ENCODE measurements at regions not wholly inside any gene's neighbourhood (a gene's known extent, or its start where the extent isn't known, plus 50 kb on each side); places are given as distances from the start of the nearest gene placed in this dataset.

DNA sequence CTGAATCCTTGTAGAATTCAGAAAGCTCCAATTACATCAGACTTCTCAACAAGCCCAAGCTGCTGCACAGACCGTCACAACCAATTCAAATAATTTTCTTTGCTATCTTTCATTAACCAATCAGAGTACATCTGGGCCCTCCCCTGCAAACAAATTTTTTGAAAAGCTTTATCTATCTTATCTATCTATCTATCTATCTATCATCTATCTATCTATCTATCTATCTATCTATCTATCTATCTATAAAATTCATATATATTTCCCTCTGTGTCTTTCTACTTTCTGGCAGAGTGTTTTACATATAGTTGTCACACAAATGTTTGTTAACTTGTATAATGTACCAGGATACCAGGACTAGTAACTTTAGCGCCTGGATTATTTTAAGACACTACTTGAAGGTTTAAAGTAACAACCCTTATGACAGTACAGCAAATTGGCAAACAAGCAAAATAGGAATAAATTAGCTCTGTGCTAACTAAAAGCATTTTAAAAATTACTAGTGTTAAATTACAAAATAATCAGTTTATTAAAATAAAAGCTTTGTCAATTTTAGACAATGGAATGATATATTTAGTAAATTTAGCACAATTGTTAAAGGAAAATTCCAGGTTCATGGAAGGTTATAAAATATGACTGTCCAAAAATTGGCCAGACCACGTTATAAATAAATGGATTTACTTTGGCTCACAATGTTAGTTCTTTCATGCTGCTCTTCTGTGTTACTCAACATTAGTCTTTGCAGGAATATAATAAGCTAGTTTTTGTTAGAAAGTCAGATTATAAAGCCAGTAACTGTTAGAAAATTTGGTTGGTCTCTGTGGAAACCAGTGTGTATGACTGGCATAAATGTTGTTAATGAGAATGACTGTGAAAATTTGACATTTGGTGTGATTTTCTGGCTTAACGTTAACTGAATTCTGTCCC, 138.6 kb downstream of the SUCNR1 start:
- Histone ChIP-seq H3K4me3 (ENCODE audit: low read depth in 1 of 2, low read length in 2 of 2) (no peak overlapping the region), H3K9ac (ENCODE audit: low read depth, low read length) (no peak overlapping the region), H3K79me2 (ENCODE audit: insufficient read depth, low read length) (no peaks in the 10 kb centered on the region), H3K9me3 (ENCODE audit: insufficient read depth, low read length, severe bottlenecking) (no peaks in the 10 kb centered on the region), H3K27ac (ENCODE audit: low read length) (no peak overlapping the region), H4K20me1 (ENCODE audit: insufficient read depth, low read length) (no peaks in the 10 kb centered on the region), H3K4me1 (ENCODE audit: insufficient read depth, low read length) (no peaks in the 10 kb centered on the region), H3K36me3 (ENCODE audit: insufficient read depth, low read length) (no peaks in the 10 kb centered on the region), H3K27me3 (ENCODE audit: insufficient read depth, low read length, poor library complexity) (no peaks in the 10 kb centered on the region), H2AFZ (ENCODE audit: low read depth, low read length) (no peak overlapping the region), H3K4me2 (ENCODE audit: insufficient read depth, low read length) (no peak overlapping the region)
- ATAC-seq (ENCODE audit: insufficient read depth, low read depth) = no peak
- no peak for DNase-seq
- TF ChIP-seq, protein P1, sequence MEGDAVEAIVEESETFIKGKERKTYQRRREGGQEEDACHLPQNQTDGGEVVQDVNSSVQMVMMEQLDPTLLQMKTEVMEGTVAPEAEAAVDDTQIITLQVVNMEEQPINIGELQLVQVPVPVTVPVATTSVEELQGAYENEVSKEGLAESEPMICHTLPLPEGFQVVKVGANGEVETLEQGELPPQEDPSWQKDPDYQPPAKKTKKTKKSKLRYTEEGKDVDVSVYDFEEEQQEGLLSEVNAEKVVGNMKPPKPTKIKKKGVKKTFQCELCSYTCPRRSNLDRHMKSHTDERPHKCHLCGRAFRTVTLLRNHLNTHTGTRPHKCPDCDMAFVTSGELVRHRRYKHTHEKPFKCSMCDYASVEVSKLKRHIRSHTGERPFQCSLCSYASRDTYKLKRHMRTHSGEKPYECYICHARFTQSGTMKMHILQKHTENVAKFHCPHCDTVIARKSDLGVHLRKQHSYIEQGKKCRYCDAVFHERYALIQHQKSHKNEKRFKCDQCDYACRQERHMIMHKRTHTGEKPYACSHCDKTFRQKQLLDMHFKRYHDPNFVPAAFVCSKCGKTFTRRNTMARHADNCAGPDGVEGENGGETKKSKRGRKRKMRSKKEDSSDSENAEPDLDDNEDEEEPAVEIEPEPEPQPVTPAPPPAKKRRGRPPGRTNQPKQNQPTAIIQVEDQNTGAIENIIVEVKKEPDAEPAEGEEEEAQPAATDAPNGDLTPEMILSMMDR (IDR thresholded peaks at IDR 0.05; ENCODE audit: borderline replicate concordance, extremely low read depth, low read length, poor library complexity, severe bottlenecking) = no peak
- TF ChIP-seq EZH2 (IDR thresholded peaks at IDR 0.05; ENCODE audit: borderline replicate concordance, low read depth, low read length, severe bottlenecking) = no peak

GRCh38 chr3:152019508-152019907, 146.1 kb downstream of the SUCNR1 start:
- no peak overlapping the region for H3K4me2 ChIP-seq (ENCODE audit: insufficient read depth, low read length)
- no peaks in the 10 kb centered on the region for H3K27me3 ChIP-seq (ENCODE audit: insufficient read depth, low read length, poor library complexity)
- H3K79me2 ChIP-seq (ENCODE audit: insufficient read depth, low read length) = no peaks in the 10 kb centered on the region
- no peak overlapping the region for H2AFZ ChIP-seq (ENCODE audit: low read depth, low read length)
- H3K4me1 ChIP-seq (ENCODE audit: insufficient read depth, low read length) = no peaks in the 10 kb centered on the region
- no peak overlapping the region for H3K9ac ChIP-seq (ENCODE audit: low read depth, low read length)
- no peak for DNase-seq
- no peak overlapping the region for H3K4me3 ChIP-seq (ENCODE audit: low read depth in 1 of 2, low read length in 2 of 2)
- no peaks in the 10 kb centered on the region for H3K36me3 ChIP-seq (ENCODE audit: insufficient read depth, low read length)
- no peak overlapping the region for H3K27ac ChIP-seq (ENCODE audit: low read length)
- no peak for TF ChIP-seq EZH2 (IDR thresholded peaks at IDR 0.05; ENCODE audit: borderline replicate concordance, low read depth, low read length, severe bottlenecking)
- TF ChIP-seq, protein P1 (IDR thresholded peaks at IDR 0.05; ENCODE audit: borderline replicate concordance, extremely low read depth, low read length, poor library complexity, severe bottlenecking) = no peak
- no peaks in the 10 kb centered on the region for H4K20me1 ChIP-seq (ENCODE audit: insufficient read depth, low read length)
- no peak for ATAC-seq (ENCODE audit: insufficient read depth, low read depth)
- no peaks in the 10 kb centered on the region for H3K9me3 ChIP-seq (ENCODE audit: insufficient read depth, low read length, severe bottlenecking)

DNA sequence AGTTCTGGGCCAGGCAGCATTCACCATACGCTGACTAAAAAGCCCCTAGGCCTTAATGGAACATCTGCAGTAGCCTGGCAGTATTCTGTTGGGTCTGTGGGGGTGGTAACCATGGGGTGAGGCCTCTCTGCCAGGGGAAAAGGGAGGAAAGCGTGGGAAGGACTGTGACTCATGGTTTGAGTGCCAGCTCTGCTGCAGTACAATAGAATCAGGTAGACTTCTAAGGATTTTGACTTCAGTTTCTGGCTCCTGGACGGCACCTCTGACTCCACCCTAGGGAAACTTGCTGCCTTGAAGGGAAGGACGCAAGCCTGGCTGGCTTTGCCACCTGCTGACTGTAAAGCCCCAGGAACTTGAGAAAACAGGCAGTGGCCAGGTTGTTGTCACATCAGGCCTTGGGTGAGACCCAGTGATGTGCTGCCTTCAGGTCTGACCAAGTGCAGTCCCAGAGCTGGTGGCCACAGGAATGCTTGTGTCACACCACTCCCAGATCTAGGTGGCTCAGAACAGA, 148.6 kb downstream of the SUCNR1 start:
- Histone ChIP-seq H3K27me3 (ENCODE audit: insufficient read depth, low read length, poor library complexity) (no peaks in the 10 kb centered on the region), H3K4me1 (ENCODE audit: insufficient read depth, low read length) (no peaks in the 10 kb centered on the region), H4K20me1 (ENCODE audit: insufficient read depth, low read length) (no peaks in the 10 kb centered on the region), H3K4me2 (ENCODE audit: insufficient read depth, low read length) (no peak overlapping the region), H3K9ac (ENCODE audit: low read depth, low read length) (no peak overlapping the region), H3K36me3 (ENCODE audit: insufficient read depth, low read length) (no peaks in the 10 kb centered on the region), H3K9me3 (ENCODE audit: insufficient read depth, low read length, severe bottlenecking) (no peaks in the 10 kb centered on the region), H3K4me3 (ENCODE audit: low read depth in 1 of 2, low read length in 2 of 2) (no peak overlapping the region), H2AFZ (ENCODE audit: low read depth, low read length) (no peak overlapping the region), H3K79me2 (ENCODE audit: insufficient read depth, low read length) (no peaks in the 10 kb centered on the region), H3K27ac (ENCODE audit: low read length) (no peak overlapping the region)
- DNase-seq (no peak), ATAC-seq (ENCODE audit: insufficient read depth, low read depth) (no peak)
- TF ChIP-seq, protein P1 (IDR thresholded peaks at IDR 0.05; ENCODE audit: borderline replicate concordance, extremely low read depth, low read length, poor library complexity, severe bottlenecking) = no peak
- no peak for TF ChIP-seq EZH2 (IDR thresholded peaks at IDR 0.05; ENCODE audit: borderline replicate concordance, low read depth, low read length, severe bottlenecking)

All from DND-41 (cell line).